GM10248 (cell line): ENCODE measurements at regions not wholly inside any gene's neighbourhood (a gene's known extent, or its start where the extent isn't known, plus 50 kb on each side); places are given as distances from the start of the nearest gene placed in this dataset.

Experiments
- CTCF ChIA-PET: fragments of 300-600 bp; sonication (Branson Sonifier 250); formaldehyde crosslinking; extraction: SDS; loops from one replicate; lab custom pipeline; 2021; ENCODE audit warnings: antibody characterized with exemption; lab: Yijun Ruan, JAX
- POLR2A ChIA-PET: fragments of 350-650 bp; sonication (Branson Sonifier 250); formaldehyde crosslinking; extraction: SDS; loops from one replicate; lab custom pipeline; 2020; ENCODE audit warnings: antibody characterized with exemption; lab: Yijun Ruan, JAX
- DNase-seq: peaks from one replicate; pipeline ENCODE4 v3.0.0; 2012; ENCODE audit errors: extremely low spot score
- CTCF ChIP-seq: IDR thresholded peaks from 2 replicates; pipeline ENCODE4 v1.5.1; 2012; ENCODE audit warnings: mild to moderate bottlenecking, low read depth; ENCODE audit errors: extremely low read depth, missing control alignments, control extremely low read depth

- ChIA-PET POLR2A (no interaction called here), CTCF (no interaction called here)
- no peak for DNase-seq
- no peak for TF ChIP-seq CTCF
Measured at GRCh38 chr12:105947906-105948305, 190.8 kb downstream of the NUAK1 start.

- no peak for TF ChIP-seq CTCF
- ChIA-PET POLR2A (no interaction called here), CTCF (no interaction called here)
- no peak for DNase-seq
Measured at GRCh38 chr12:105948331-105948730, 190.4 kb downstream of the NUAK1 start.

GRCh38 chr12:105949391-105949790 is 189.4 kb downstream of the NUAK1 start:
- ChIA-PET CTCF (no interaction called here), POLR2A (no interaction called here)
- DNase-seq, result no peak
- TF ChIP-seq CTCF, result no peak

- no peak for DNase-seq
- ChIA-PET CTCF (no interaction called here), POLR2A (no interaction called here)
- no peak for TF ChIP-seq CTCF
Measured at GRCh38 chr12:105951732-105952131, 187.0 kb downstream of the NUAK1 start.

- ChIA-PET POLR2A (no interaction called here), CTCF (interaction anchor here (1.0 kb wide), 1 partner anchor 19 kb away, joined by 3 read pairs; no protein-coding TSS in a partner anchor)
Measured at GRCh38 chr12:105954951-105955931, 183.5 kb downstream of the NUAK1 start.

GRCh38 chr12:105955976-105956375 is 182.8 kb downstream of the NUAK1 start:
- POLR2A ChIA-PET, result no interaction called here
- no peak for TF ChIP-seq CTCF
- CTCF ChIA-PET, result interaction anchor here (1.0 kb wide), 1 partner anchor 20 kb away, joined by 3 read pairs; no protein-coding TSS in a partner anchor
- DNase-seq, result no peak

More at GRCh38 chr12:105954951-105955931, 183.5 kb downstream of the NUAK1 start:
- no peak for TF ChIP-seq CTCF
- no peak for DNase-seq
